ENCODE measurements at regions not wholly inside any gene's neighbourhood (a gene's known extent, or its start where the extent isn't known, plus 50 kb on each side); places are given as distances from the start of the nearest gene placed in this dataset.

DNA sequence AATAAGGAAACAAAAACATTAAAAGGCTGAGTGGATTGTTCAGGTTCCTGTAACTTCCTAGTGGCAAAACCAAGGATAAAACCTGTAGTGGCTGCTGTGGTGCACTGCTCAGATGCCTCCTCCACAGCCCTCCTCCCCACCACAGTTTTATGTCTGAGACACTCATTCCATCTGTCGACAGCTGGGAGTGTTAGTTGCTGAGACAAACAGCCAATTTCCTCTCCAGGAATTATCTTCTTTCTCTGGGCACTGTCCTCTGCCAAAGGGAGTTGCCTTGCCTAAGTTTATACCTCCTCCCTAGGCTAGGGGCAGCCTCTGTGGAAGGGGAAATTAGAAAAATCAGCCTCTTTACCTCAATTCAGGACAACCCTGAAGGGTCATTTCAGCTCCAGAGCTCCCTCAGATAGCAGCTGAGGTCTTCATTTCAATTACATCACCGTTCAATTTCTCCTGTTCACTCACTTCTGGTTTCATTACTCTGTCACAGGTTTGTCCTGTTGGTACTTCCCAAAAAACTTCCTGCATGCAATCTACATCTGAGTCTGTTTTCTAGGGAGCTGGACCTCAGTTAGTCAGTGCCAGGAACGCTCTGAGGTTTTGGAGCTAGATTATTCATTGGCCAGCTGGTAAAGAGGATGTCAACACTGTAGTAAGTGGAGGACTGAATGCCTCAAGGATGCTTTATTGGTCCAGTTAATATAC lies 74.9 kb upstream of the ATP2B1 start:
- TF ChIP-seq, protein P1, sequence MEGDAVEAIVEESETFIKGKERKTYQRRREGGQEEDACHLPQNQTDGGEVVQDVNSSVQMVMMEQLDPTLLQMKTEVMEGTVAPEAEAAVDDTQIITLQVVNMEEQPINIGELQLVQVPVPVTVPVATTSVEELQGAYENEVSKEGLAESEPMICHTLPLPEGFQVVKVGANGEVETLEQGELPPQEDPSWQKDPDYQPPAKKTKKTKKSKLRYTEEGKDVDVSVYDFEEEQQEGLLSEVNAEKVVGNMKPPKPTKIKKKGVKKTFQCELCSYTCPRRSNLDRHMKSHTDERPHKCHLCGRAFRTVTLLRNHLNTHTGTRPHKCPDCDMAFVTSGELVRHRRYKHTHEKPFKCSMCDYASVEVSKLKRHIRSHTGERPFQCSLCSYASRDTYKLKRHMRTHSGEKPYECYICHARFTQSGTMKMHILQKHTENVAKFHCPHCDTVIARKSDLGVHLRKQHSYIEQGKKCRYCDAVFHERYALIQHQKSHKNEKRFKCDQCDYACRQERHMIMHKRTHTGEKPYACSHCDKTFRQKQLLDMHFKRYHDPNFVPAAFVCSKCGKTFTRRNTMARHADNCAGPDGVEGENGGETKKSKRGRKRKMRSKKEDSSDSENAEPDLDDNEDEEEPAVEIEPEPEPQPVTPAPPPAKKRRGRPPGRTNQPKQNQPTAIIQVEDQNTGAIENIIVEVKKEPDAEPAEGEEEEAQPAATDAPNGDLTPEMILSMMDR (IDR thresholded peaks at IDR 0.05), result no peak
- TF ChIP-seq POLR2A (IDR thresholded peaks at IDR 0.05), result no peak
